ENCODE measurements at regions not wholly inside any gene's neighbourhood (a gene's known extent, or its start where the extent isn't known, plus 50 kb on each side); places are given as distances from the start of the nearest gene placed in this dataset.
A peak's percentile ranks its signal among the peaks of the same experiment; 100 is the strongest.
"Not testable (repeated sequence)": the region's sequence is repeated elsewhere in the genome, so short reads cannot be mapped to it uniquely, and the experiment has no call there.

- DNase-seq (ENCODE audit: insufficient read length, low spot score) (no peak), FAIRE-seq (no peak)
Measured at GRCh38 chr12:25787701-25788100, 170.8 kb upstream of the RASSF8 start.

GRCh38 chr12:25788707-25789442, 169.6 kb upstream of the RASSF8 start:
- FAIRE-seq = no peak
- DNase-seq (ENCODE audit: insufficient read length, low spot score) = no peak

GRCh38 chr12:25789541-25789944, 168.9 kb upstream of the RASSF8 start:
- FAIRE-seq = no peak

GRCh38 chr12:25792031-25792430, 166.5 kb upstream of the RASSF8 start:
- DNase-seq (ENCODE audit: insufficient read length, low spot score) (no peak), FAIRE-seq (no peak)

More at GRCh38 chr12:25789541-25789944, 168.9 kb upstream of the RASSF8 start:
- DNase-seq (ENCODE audit: insufficient read length, low spot score) = no peak

GRCh38 chr12:25793196-25793595, 165.3 kb upstream of the RASSF8 start:
- DNase-seq (ENCODE audit: insufficient read length, low spot score) (no peak), FAIRE-seq (no peak)

GRCh38 chr12:25794571-25794970, 163.9 kb upstream of the RASSF8 start:
- FAIRE-seq (no peak), DNase-seq (ENCODE audit: insufficient read length, low spot score) (no peak)

GRCh38 chr12:25796523-25797000, 161.9 kb upstream of the RASSF8 start:
- FAIRE-seq (no peak), DNase-seq (ENCODE audit: insufficient read length, low spot score) (no peak)

GRCh38 chr12:25797386-25797785, 161.1 kb upstream of the RASSF8 start:
- no peak for FAIRE-seq
- no peak for DNase-seq (ENCODE audit: insufficient read length, low spot score)

- DNase-seq (ENCODE audit: insufficient read length, low spot score) = no peak
- no peak for FAIRE-seq
Measured at GRCh38 chr12:25797949-25798348, 160.5 kb upstream of the RASSF8 start.

GRCh38 chr12:25800101-25800500, 158.4 kb upstream of the RASSF8 start:
- no peak for FAIRE-seq

GRCh38 chr12:25801734-25802133, 156.7 kb upstream of the RASSF8 start:
- DNase-seq (ENCODE audit: insufficient read length, low spot score) (no peak), FAIRE-seq (no peak)

More at GRCh38 chr12:25800101-25800500, 158.4 kb upstream of the RASSF8 start:
- no peak for DNase-seq (ENCODE audit: insufficient read length, low spot score)

GRCh38 chr12:25802143-25802542, 156.3 kb upstream of the RASSF8 start:
- no peak for FAIRE-seq
- no peak for DNase-seq (ENCODE audit: insufficient read length, low spot score)

GRCh38 chr12:25803029-25803664, 155.3 kb upstream of the RASSF8 start:
- not testable (repeated sequence) for DNase-seq (ENCODE audit: insufficient read length, low spot score); FAIRE-seq

- FAIRE-seq; DNase-seq (ENCODE audit: insufficient read length, low spot score): not testable (repeated sequence)
Measured at GRCh38 chr12:25804286-25804685, 154.2 kb upstream of the RASSF8 start.

- DNase-seq (ENCODE audit: insufficient read length, low spot score) = no peak
- no peak for FAIRE-seq
Measured at GRCh38 chr12:25806271-25806670, 152.2 kb upstream of the RASSF8 start.

- FAIRE-seq (no peak), DNase-seq (ENCODE audit: insufficient read length, low spot score) (no peak)
Measured at GRCh38 chr12:25808604-25809003, 149.9 kb upstream of the RASSF8 start.

- DNase-seq (ENCODE audit: insufficient read length, low spot score) (no peak), FAIRE-seq (no peak)
Measured at GRCh38 chr12:25810683-25811082, 147.8 kb upstream of the RASSF8 start.

GRCh38 chr12:25811656-25812126, 146.8 kb upstream of the RASSF8 start:
- FAIRE-seq = peak; percentile 56
- DNase-seq (ENCODE audit: insufficient read length, low spot score) = no peak

GRCh38 chr12:25812295-25812694, 146.2 kb upstream of the RASSF8 start:
- no peak for FAIRE-seq
- DNase-seq (ENCODE audit: insufficient read length, low spot score) = no peak

GRCh38 chr12:25813843-25814242, 144.6 kb upstream of the RASSF8 start:
- DNase-seq (ENCODE audit: insufficient read length, low spot score) = no peak

GRCh38 chr12:25816637-25817036, 141.8 kb upstream of the RASSF8 start:
- FAIRE-seq (no peak), DNase-seq (ENCODE audit: insufficient read length, low spot score) (no peak)

More at GRCh38 chr12:25813843-25814242, 144.6 kb upstream of the RASSF8 start:
- no peak for FAIRE-seq

GRCh38 chr12:25817166-25817565, 141.3 kb upstream of the RASSF8 start:
- FAIRE-seq (no peak), DNase-seq (ENCODE audit: insufficient read length, low spot score) (no peak)
